LNCaP clone FGC (cell line): ENCODE measurements at regions not wholly inside any gene's neighbourhood (a gene's known extent, or its start where the extent isn't known, plus 50 kb on each side); places are given as distances from the start of the nearest gene placed in this dataset.

Experiments used
- DNase-seq: peaks from one replicate; pipeline ENCODE4 v3.0.0-alpha.2; 2011; ENCODE audit warnings: low read depth
- H3K4me3 ChIP-seq: 2 replicates; pipeline ENCODE4 v1.5.1; 2011; ENCODE audit warnings: mild to moderate bottlenecking, low read depth, low read length, control low read depth
- CTCF ChIP-seq: IDR thresholded peaks from 2 replicates; pipeline ENCODE4 v1.5.1; 2012; ENCODE audit warnings: mild to moderate bottlenecking; ENCODE audit not compliant: control insufficient read depth, insufficient read depth; ENCODE audit errors: extremely low read depth

- H3K4me3 ChIP-seq, result no peak overlapping the region
- no peak for TF ChIP-seq CTCF
- no peak for DNase-seq
These were observed 349.9 kb upstream of the SLC35B3 start for GRCh38 chr6:8785223-8785622.

GRCh38 chr6:8783191-8783590 lies 347.8 kb upstream of the SLC35B3 start:
- TF ChIP-seq CTCF, result no peak
- DNase-seq, result no peak
- H3K4me3 ChIP-seq, result no peak overlapping the region

GRCh38 chr6:8780653-8781052 lies 345.3 kb upstream of the SLC35B3 start:
- no peak overlapping the region for H3K4me3 ChIP-seq
- no peak for DNase-seq
- no peak for TF ChIP-seq CTCF

DNA sequence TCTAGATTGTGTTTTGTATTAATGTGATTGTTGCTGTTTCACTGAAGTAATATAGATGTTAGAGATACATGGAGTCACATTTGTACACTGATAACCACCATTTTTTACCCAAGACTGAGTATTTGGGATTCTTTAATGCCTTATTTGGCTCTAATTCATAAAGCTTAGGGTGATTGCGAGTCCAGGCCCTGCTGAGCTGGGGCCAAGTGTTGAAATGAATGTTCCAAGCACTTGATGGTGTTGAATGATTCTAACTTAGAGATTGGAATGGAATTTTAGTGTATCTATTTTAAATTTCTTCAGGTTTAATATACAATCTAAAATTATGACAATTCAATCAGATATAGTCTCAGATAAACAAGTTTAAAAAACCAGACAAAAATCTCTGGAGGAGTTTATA lies 329.4 kb upstream of the SLC35B3 start:
- no peak overlapping the region for H3K4me3 ChIP-seq
- no peak for TF ChIP-seq CTCF
- no peak for DNase-seq

DNA sequence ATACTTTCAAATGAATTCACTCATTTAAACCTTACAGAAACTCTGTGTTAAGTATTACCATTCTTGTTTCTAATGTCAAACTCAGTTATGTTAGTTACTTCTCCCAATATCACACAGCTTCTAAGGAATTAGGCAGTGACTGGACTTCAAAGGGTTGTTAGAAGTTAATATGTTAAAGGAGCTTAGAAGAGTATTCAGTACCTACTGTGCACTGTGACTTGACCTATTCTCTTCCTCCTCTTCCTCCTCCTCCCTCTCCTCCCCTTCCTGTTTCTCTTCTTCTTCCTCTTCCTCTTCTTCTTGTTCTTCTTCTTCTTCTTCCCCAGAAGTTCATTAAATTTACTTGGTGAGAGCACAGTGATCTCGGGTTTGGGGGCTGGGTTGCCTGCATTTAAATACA lies 325.6 kb upstream of the SLC35B3 start:
- no peak overlapping the region for H3K4me3 ChIP-seq
- DNase-seq, result no peak
- TF ChIP-seq CTCF, result no peak

GRCh38 chr6:8758412-8758811 lies 323.1 kb upstream of the SLC35B3 start:
- no peak for TF ChIP-seq CTCF
- DNase-seq, result no peak
- H3K4me3 ChIP-seq, result no peak overlapping the region

GRCh38 chr6:8750627-8751026 lies 315.3 kb upstream of the SLC35B3 start:
- no peak for TF ChIP-seq CTCF
- no peak for DNase-seq
- no peak overlapping the region for H3K4me3 ChIP-seq
